B cell (primary cell): ENCODE measurements at regions not wholly inside any gene's neighbourhood (a gene's known extent, or its start where the extent isn't known, plus 50 kb on each side); places are given as distances from the start of the nearest gene placed in this dataset.

ENCODE experiments used
- ATAC-seq: fragments of 200-7000 bp; cut with Tn5 transposase; one replicate; pipeline ENCODE4 v1.10.0; 2021; ENCODE audit warnings: low read depth, mild to moderate bottlenecking, moderate number of reproducible peaks, moderate library complexity
- CTCF ChIA-PET: fragments of 350-600 bp; sonication (Branson Sonifier 250); formaldehyde crosslinking; loops from one replicate; lab custom pipeline; 2021; ENCODE audit warnings: antibody characterized with exemption, inconsistent platforms; lab: Charles Lee
- POLR2A ChIA-PET: fragments of 350-600 bp; sonication (Branson Sonifier 250); formaldehyde crosslinking; loops from one replicate; lab custom pipeline; 2021; ENCODE audit warnings: antibody characterized with exemption; lab: Charles Lee
- DNase-seq: peaks from one replicate; pipeline ENCODE4 v3.0.0; 2013
- H2AFZ ChIP-seq: 2 replicates; pipeline ENCODE4 v1.6.1; 2012; ENCODE audit warnings: mild to moderate bottlenecking, low read depth, low read length; ENCODE audit not compliant: insufficient read depth, poor library complexity, severe bottlenecking
- H3K27ac ChIP-seq, 2 donors: 1 replicate in 1 of 2; 2 replicates in 1 of 2; pipeline ENCODE4 v1.5.1; 2012 to 2013; ENCODE audit warnings: low read length in 2 of 2, mild to moderate bottlenecking in 2 of 2, moderate library complexity in 1 of 2
- H3K27me3 ChIP-seq, 4 experiments: fragments of 200-600 bp in 1 of 4; sonication (generic) in 1 of 4; replicated peaks in 1 of 4; 1 replicate in 2 of 4; 2 replicates in 2 of 4; pipeline versions ENCODE4 v1.6.1 to v1.7.0; 2013 to 2016; ENCODE audit warnings: low read length in 3 of 4, mild to moderate bottlenecking in 2 of 4, mixed read lengths in 1 of 4, moderate library complexity in 1 of 4; ENCODE audit not compliant: insufficient read depth in 4 of 4, control insufficient read depth in 3 of 4; ENCODE audit errors: control extremely low read depth in 1 of 4
- H3K36me3 ChIP-seq, 2 experiments: replicated peaks in 1 of 2; 1 replicate in 1 of 2; 2 replicates in 1 of 2; pipeline versions ENCODE4 v1.6.1 to v1.7.1; 2013; ENCODE audit warnings: low read length in 1 of 2; ENCODE audit not compliant: insufficient read depth in 2 of 2, control insufficient read depth in 1 of 2; ENCODE audit errors: control extremely low read depth in 1 of 2, extremely low read depth in 1 of 2
- H3K4me1 ChIP-seq, 2 donors: fragments of 200-600 bp in 1 of 2; sonication (generic) in 1 of 2; 1 replicate in 1 of 2; 2 replicates in 1 of 2; pipeline versions ENCODE4 v1.5.1 to v1.6.1; 2013 to 2017; ENCODE audit warnings: low read length in 2 of 2; ENCODE audit not compliant: control insufficient read depth in 2 of 2, insufficient read depth in 2 of 2
- H3K4me2 ChIP-seq: replicated peaks from 2 replicates; pipeline ENCODE3; 2012; ENCODE audit warnings: mild to moderate bottlenecking, low read depth, low read length; ENCODE audit not compliant: poor library complexity, severe bottlenecking
- H3K4me3 ChIP-seq, 5 experiments: fragments of 200-600 bp in 1 of 5; sonication (generic) in 1 of 5; 1 replicate in 3 of 5; 2 replicates in 2 of 5; pipeline versions ENCODE4 v1.5.1 to v1.7.0; 2011 to 2016; ENCODE audit warnings: low read length in 4 of 5, mild to moderate bottlenecking in 4 of 5, low read depth in 2 of 5, control low read depth in 1 of 5, moderate library complexity in 1 of 5; ENCODE audit not compliant: insufficient read depth in 1 of 5; ENCODE audit errors: control extremely low read depth in 1 of 5, extremely low read depth in 1 of 5
- H3K79me2 ChIP-seq: fragments of 200-600 bp; sonication (generic); one replicate; pipeline ENCODE4 v1.6.0; 2016; ENCODE audit warnings: low read length; ENCODE audit not compliant: control insufficient read depth, insufficient read depth
- H3K9ac ChIP-seq: fragments of 200-600 bp; sonication (generic); 2 replicates; pipeline ENCODE4 v1.6.1; 2017; ENCODE audit warnings: mild to moderate bottlenecking, low read length, moderate library complexity
- H3K9me3 ChIP-seq, 3 donors: one replicate each; pipeline versions ENCODE4 v1.6.1 to v1.7.1; 2013; ENCODE audit warnings: low read length in 2 of 3; ENCODE audit not compliant: control insufficient read depth in 2 of 3, insufficient read depth in 1 of 3; ENCODE audit errors: control extremely low read depth in 1 of 3
- H4K20me1 ChIP-seq: 2 replicates; pipeline ENCODE4 v1.6.0; 2012; ENCODE audit warnings: mild to moderate bottlenecking, low read length; ENCODE audit not compliant: insufficient read depth, control insufficient read depth, poor library complexity, severe bottlenecking
- H3K27ac Mint-ChIP-seq: one replicate; pipeline ENCODE4 v1.8.0; 2021; ENCODE audit warnings: mixed read lengths
- H3K27me3 Mint-ChIP-seq: one replicate; pipeline ENCODE4 v1.8.0; 2021; ENCODE audit warnings: mixed read lengths
- H3K4me1 Mint-ChIP-seq: one replicate; pipeline ENCODE4 v1.8.0; 2021; ENCODE audit warnings: mixed read lengths
- H3K4me3 Mint-ChIP-seq: one replicate; pipeline ENCODE4 v1.8.0; 2021; ENCODE audit warnings: mixed read lengths
- H3K9me3 Mint-ChIP-seq: one replicate; pipeline ENCODE4 v1.8.0; 2022; ENCODE audit warnings: mixed read lengths; ENCODE audit not compliant: insufficient read depth
- CTCF ChIP-seq: fragments of 200-600 bp; IDR thresholded peaks from one replicate; pipeline ENCODE4 v1.8.0; 2022; ENCODE audit warnings: antibody characterized with exemption, mild to moderate bottlenecking
- EZH2 ChIP-seq: IDR thresholded peaks from 2 replicates; pipeline ENCODE4 v1.6.1; 2012; ENCODE audit warnings: borderline replicate concordance, low read depth, mild to moderate bottlenecking, moderate library complexity, low read length; ENCODE audit not compliant: insufficient read depth, poor library complexity, severe bottlenecking
- WGBS: methylation state at CpG from one replicate; pipeline ENCODE4 v1.1.5; 2013; ENCODE audit warnings: missing lambda C conversion rate; ENCODE audit not compliant: insufficient coverage; 5-methylcytosine and 5-hydroxymethylcytosine counted together
- intact Hi-C: fragments of 100-400 bp; cut with micrococcal nuclease; formaldehyde crosslinking; loops from one replicate; pipeline ENCODE4 v1.10.0; 2022

- Mint-ChIP-seq H3K27me3 (peaks cover 12% of the 10 kb centered on the region), H3K4me3 (no peak overlapping the region), H3K9me3 (peaks cover 3% of the 10 kb centered on the region), H3K27ac (no peak overlapping the region), H3K4me1 (no peaks in the 10 kb centered on the region)
- Histone ChIP-seq H3K4me3 (no peak overlapping the region), H3K9ac (no peak overlapping the region), H3K36me3 (no peaks in the 10 kb centered on the region), H3K9me3 (peaks cover 0 to 14% (median 5%) of the 10 kb centered on the region in 3 donors), H3K4me1 (no peaks in the 10 kb centered on the region), H3K27me3 (peaks cover 0 to 3% (median 0%) of the 10 kb centered on the region in 4 experiments), H3K4me2 (no peak overlapping the region), H3K79me2 (no peaks in the 10 kb centered on the region), H4K20me1 (no peaks in the 10 kb centered on the region), H3K27ac (no peak overlapping the region), H2AFZ (no peak overlapping the region)
- no peak for ATAC-seq
- ChIA-PET POLR2A (no interaction called here), CTCF (no interaction called here)
- 100% methylated on average over 3 of the region's 5 CpGs for WGBS
- intact Hi-C loops = no loop called here
- no peak for DNase-seq
- TF ChIP-seq CTCF (no peak), EZH2 (no peak)
These were observed 121.9 kb upstream of the NECTIN1 start for GRCh38 chr11:119850822-119851409.

- DNase-seq (no peak), ATAC-seq (no peak)
- intact Hi-C loops = no loop called here
- Histone ChIP-seq H3K4me3 (no peak overlapping the region), H2AFZ (no peak overlapping the region), H3K4me2 (no peak overlapping the region), H3K9ac (no peak overlapping the region), H3K4me1 (no peaks in the 10 kb centered on the region), H3K27ac (no peak overlapping the region), H4K20me1 (no peaks in the 10 kb centered on the region), H3K36me3 (no peaks in the 10 kb centered on the region), H3K9me3 (peaks cover 0 to 22% (median 5%) of the 10 kb centered on the region in 3 donors), H3K79me2 (no peaks in the 10 kb centered on the region), H3K27me3 (peaks cover 0 to 3% (median 0%) of the 10 kb centered on the region in 4 experiments)
- Mint-ChIP-seq H3K9me3 (peaks cover 3% of the 10 kb centered on the region), H3K4me3 (no peak overlapping the region), H3K27me3 (peaks cover 9% of the 10 kb centered on the region), H3K4me1 (no peaks in the 10 kb centered on the region), H3K27ac (no peak overlapping the region)
- CTCF ChIA-PET = no interaction called here
- no CpG with 5 or more reads among the region's 1 CpG for WGBS
- TF ChIP-seq CTCF (no peak), EZH2 (no peak)
- POLR2A ChIA-PET = no interaction called here
These were observed 120.9 kb upstream of the NECTIN1 start for GRCh38 chr11:119849872-119850271.
